HG02759 (cell line): ENCODE measurements at regions not wholly inside any gene's neighbourhood (a gene's known extent, or its start where the extent isn't known, plus 50 kb on each side); places are given as distances from the start of the nearest gene placed in this dataset.
"Not testable (repeated sequence)": the region's sequence is repeated elsewhere in the genome, so short reads cannot be mapped to it uniquely, and the experiment has no call there.

Experiments
- ATAC-seq: cut with Tn5 transposase; IDR thresholded peaks from one replicate; pipeline ENCODE4 v1.9.1; 2021; ENCODE audit warnings: mild to moderate bottlenecking, moderate library complexity; ENCODE audit not compliant: unreplicated experiment

- no peak for ATAC-seq
These were observed 74.3 kb upstream of the GUCY1A1 start for GRCh38 chr4:155592179-155592937.

- no peak for ATAC-seq
These were observed 74.9 kb upstream of the GUCY1A1 start for GRCh38 chr4:155591738-155592143.

- ATAC-seq, result no peak
These were observed 75.7 kb upstream of the GUCY1A1 start for GRCh38 chr4:155590796-155591585.

GRCh38 chr4:155588437-155588836 is 78.2 kb upstream of the GUCY1A1 start:
- no peak for ATAC-seq

- ATAC-seq, result no peak
These were observed 78.9 kb upstream of the GUCY1A1 start for GRCh38 chr4:155587766-155588165.

GRCh38 chr4:155582971-155583437 is 83.6 kb upstream of the GUCY1A1 start:
- no peak for ATAC-seq

- ATAC-seq, result no peak
These were observed 84.6 kb upstream of the GUCY1A1 start for GRCh38 chr4:155582041-155582440.

GRCh38 chr4:155578726-155579370 is 87.8 kb upstream of the GUCY1A1 start:
- ATAC-seq, result no peak

GRCh38 chr4:155578219-155578618 is 88.4 kb upstream of the GUCY1A1 start:
- ATAC-seq, result no peak

GRCh38 chr4:155574329-155574728 is 92.3 kb upstream of the GUCY1A1 start:
- ATAC-seq, result not testable (repeated sequence)

- no peak for ATAC-seq
These were observed 93.5 kb upstream of the GUCY1A1 start for GRCh38 chr4:155573126-155573525.

GRCh38 chr4:155572106-155572703 is 94.4 kb upstream of the GUCY1A1 start:
- ATAC-seq, result no peak

- no peak for ATAC-seq
These were observed 95.3 kb upstream of the GUCY1A1 start for GRCh38 chr4:155571184-155571944.

- ATAC-seq, result no peak
These were observed 96.0 kb upstream of the GUCY1A1 start for GRCh38 chr4:155570661-155571060.

- ATAC-seq, result no peak
These were observed 96.6 kb upstream of the GUCY1A1 start for GRCh38 chr4:155569960-155570515.

GRCh38 chr4:155569471-155569870 is 97.2 kb upstream of the GUCY1A1 start:
- no peak for ATAC-seq

GRCh38 chr4:155568641-155569220 is 97.9 kb upstream of the GUCY1A1 start:
- ATAC-seq, result no peak

- ATAC-seq, result no peak
These were observed 100.3 kb upstream of the GUCY1A1 start for GRCh38 chr4:155566354-155566753.

GRCh38 chr4:155565776-155566175 is 100.9 kb upstream of the GUCY1A1 start:
- no peak for ATAC-seq

GRCh38 chr4:155565330-155565729 is 101.3 kb upstream of the GUCY1A1 start:
- ATAC-seq, result no peak
